ENCODE measurements at regions not wholly inside any gene's neighbourhood (a gene's known extent, or its start where the extent isn't known, plus 50 kb on each side); places are given as distances from the start of the nearest gene placed in this dataset.

GRCh38 chr9:2461892-2462291 is 159.7 kb upstream of the VLDLR start:
- WGBS, result 53% methylated on average over 5 of the region's 5 CpGs
- Histone ChIP-seq H3K36me3 (ENCODE audit: insufficient read depth) (no peaks in the 10 kb centered on the region), H3K4me1 (ENCODE audit: insufficient read depth) (no peaks in the 10 kb centered on the region), H3K27ac (ENCODE audit: low read depth) (no peak overlapping the region), H3K4me3 (ENCODE audit: low read depth, low read length) (no peak overlapping the region)
- DNase-seq (ENCODE audit: extremely low spot score), result no peak

GRCh38 chr9:2464624-2465023 is 157.0 kb upstream of the VLDLR start:
- DNase-seq (ENCODE audit: extremely low spot score), result no peak
- no peak overlapping the region for H3K4me3 ChIP-seq (ENCODE audit: low read depth, low read length)
- WGBS, result 99% methylated on average over 2 of the region's 2 CpGs
- no peaks in the 10 kb centered on the region for H3K4me1 ChIP-seq (ENCODE audit: insufficient read depth)
- no peaks in the 10 kb centered on the region for H3K36me3 ChIP-seq (ENCODE audit: insufficient read depth)
- H3K27ac ChIP-seq (ENCODE audit: low read depth), result no peak overlapping the region

- H3K4me1 ChIP-seq (ENCODE audit: insufficient read depth), result no peaks in the 10 kb centered on the region
- 84% methylated on average over 2 of the region's 2 CpGs for WGBS
- DNase-seq (ENCODE audit: extremely low spot score), result no peak
- H3K27ac ChIP-seq (ENCODE audit: low read depth), result no peak overlapping the region
- no peak overlapping the region for H3K4me3 ChIP-seq (ENCODE audit: low read depth, low read length)
- H3K36me3 ChIP-seq (ENCODE audit: insufficient read depth), result no peaks in the 10 kb centered on the region
Observed at GRCh38 chr9:2465516-2465915, 156.1 kb upstream of the VLDLR start.

- no peak overlapping the region for H3K27ac ChIP-seq (ENCODE audit: low read depth)
Observed at GRCh38 chr9:2465921-2466460, 155.6 kb upstream of the VLDLR start.

GRCh38 chr9:2466703-2467102 is 154.9 kb upstream of the VLDLR start:
- no peak overlapping the region for H3K27ac ChIP-seq (ENCODE audit: low read depth)
- no peaks in the 10 kb centered on the region for H3K4me1 ChIP-seq (ENCODE audit: insufficient read depth)
- H3K4me3 ChIP-seq (ENCODE audit: low read depth, low read length), result no peak overlapping the region
- no peaks in the 10 kb centered on the region for H3K36me3 ChIP-seq (ENCODE audit: insufficient read depth)
- 51% methylated on average over 6 of the region's 6 CpGs for WGBS
- no peak for DNase-seq (ENCODE audit: extremely low spot score)

More at GRCh38 chr9:2465921-2466460, 155.6 kb upstream of the VLDLR start:
- Histone ChIP-seq H3K36me3 (ENCODE audit: insufficient read depth) (no peaks in the 10 kb centered on the region), H3K4me3 (ENCODE audit: low read depth, low read length) (no peak overlapping the region), H3K4me1 (ENCODE audit: insufficient read depth) (no peaks in the 10 kb centered on the region)
- DNase-seq (ENCODE audit: extremely low spot score), result no peak
- 79% methylated on average over 1 of the region's 1 CpG for WGBS

- H3K27ac ChIP-seq (ENCODE audit: low read depth), result no peak overlapping the region
- DNase-seq (ENCODE audit: extremely low spot score), result no peak
- WGBS, result 54% methylated on average over 6 of the region's 6 CpGs
Observed at GRCh38 chr9:2469681-2470221, 151.8 kb upstream of the VLDLR start.

GRCh38 chr9:2473681-2474080 is 147.9 kb upstream of the VLDLR start:
- WGBS, result 84% methylated on average over 1 of the region's 1 CpG
- Histone ChIP-seq H3K36me3 (ENCODE audit: insufficient read depth) (no peaks in the 10 kb centered on the region), H3K4me3 (ENCODE audit: low read depth, low read length) (no peak overlapping the region), H3K4me1 (ENCODE audit: insufficient read depth) (no peaks in the 10 kb centered on the region), H3K27ac (ENCODE audit: low read depth) (no peak overlapping the region)
- DNase-seq (ENCODE audit: extremely low spot score), result no peak

More at GRCh38 chr9:2469681-2470221, 151.8 kb upstream of the VLDLR start:
- Histone ChIP-seq H3K36me3 (ENCODE audit: insufficient read depth) (no peaks in the 10 kb centered on the region), H3K4me1 (ENCODE audit: insufficient read depth) (no peaks in the 10 kb centered on the region), H3K4me3 (ENCODE audit: low read depth, low read length) (no peak overlapping the region)

GRCh38 chr9:2477755-2478154 is 143.8 kb upstream of the VLDLR start:
- DNase-seq (ENCODE audit: extremely low spot score), result no peak
- 38% methylated on average over 1 of the region's 1 CpG for WGBS
- H3K27ac ChIP-seq (ENCODE audit: low read depth), result no peak overlapping the region
- no peaks in the 10 kb centered on the region for H3K36me3 ChIP-seq (ENCODE audit: insufficient read depth)
- H3K4me1 ChIP-seq (ENCODE audit: insufficient read depth), result no peaks in the 10 kb centered on the region
- H3K4me3 ChIP-seq (ENCODE audit: low read depth, low read length), result no peak overlapping the region

- Histone ChIP-seq H3K4me1 (ENCODE audit: insufficient read depth) (no peaks in the 10 kb centered on the region), H3K4me3 (ENCODE audit: low read depth, low read length) (no peak overlapping the region), H3K27ac (ENCODE audit: low read depth) (no peak overlapping the region), H3K36me3 (ENCODE audit: insufficient read depth) (no peaks in the 10 kb centered on the region)
- DNase-seq (ENCODE audit: extremely low spot score), result no peak
- WGBS, result 88% methylated on average over 3 of the region's 3 CpGs
Observed at GRCh38 chr9:2478421-2478820, 143.2 kb upstream of the VLDLR start.

- Histone ChIP-seq H3K36me3 (ENCODE audit: insufficient read depth) (no peaks in the 10 kb centered on the region), H3K27ac (ENCODE audit: low read depth) (no peak overlapping the region), H3K4me3 (ENCODE audit: low read depth, low read length) (no peak overlapping the region), H3K4me1 (ENCODE audit: insufficient read depth) (no peaks in the 10 kb centered on the region)
- no peak for DNase-seq (ENCODE audit: extremely low spot score)
- 89% methylated on average over 2 of the region's 2 CpGs for WGBS
Observed at GRCh38 chr9:2479056-2479565, 142.5 kb upstream of the VLDLR start.

GRCh38 chr9:2480255-2480837 is 141.2 kb upstream of the VLDLR start:
- Histone ChIP-seq H3K4me1 (ENCODE audit: insufficient read depth) (no peaks in the 10 kb centered on the region), H3K4me3 (ENCODE audit: low read depth, low read length) (no peak overlapping the region), H3K27ac (ENCODE audit: low read depth) (no peak overlapping the region), H3K36me3 (ENCODE audit: insufficient read depth) (no peaks in the 10 kb centered on the region)
- WGBS, result 89% methylated on average over 4 of the region's 4 CpGs
- no peak for DNase-seq (ENCODE audit: extremely low spot score)

GRCh38 chr9:2481216-2481615 is 140.4 kb upstream of the VLDLR start:
- WGBS, result 85% methylated on average over 3 of the region's 3 CpGs
- no peaks in the 10 kb centered on the region for H3K4me1 ChIP-seq (ENCODE audit: insufficient read depth)
- no peaks in the 10 kb centered on the region for H3K36me3 ChIP-seq (ENCODE audit: insufficient read depth)
- no peak overlapping the region for H3K27ac ChIP-seq (ENCODE audit: low read depth)
- H3K4me3 ChIP-seq (ENCODE audit: low read depth, low read length), result no peak overlapping the region
- no peak for DNase-seq (ENCODE audit: extremely low spot score)

- Histone ChIP-seq H3K36me3 (ENCODE audit: insufficient read depth) (no peaks in the 10 kb centered on the region), H3K27ac (ENCODE audit: low read depth) (no peak overlapping the region), H3K4me1 (ENCODE audit: insufficient read depth) (no peaks in the 10 kb centered on the region), H3K4me3 (ENCODE audit: low read depth, low read length) (no peak overlapping the region)
- DNase-seq (ENCODE audit: extremely low spot score), result no peak
Observed at GRCh38 chr9:2486988-2487387, 134.6 kb upstream of the VLDLR start.

GRCh38 chr9:2489838-2490314 is 131.7 kb upstream of the VLDLR start:
- DNase-seq (ENCODE audit: extremely low spot score), result no peak
- no peak overlapping the region for H3K27ac ChIP-seq (ENCODE audit: low read depth)
- no peak overlapping the region for H3K4me3 ChIP-seq (ENCODE audit: low read depth, low read length)
- WGBS, result 30% methylated on average over 2 of the region's 2 CpGs
- H3K36me3 ChIP-seq (ENCODE audit: insufficient read depth), result no peaks in the 10 kb centered on the region
- H3K4me1 ChIP-seq (ENCODE audit: insufficient read depth), result no peaks in the 10 kb centered on the region
